Neural progenitor cell (in vitro differentiated cells): ENCODE measurements at regions not wholly inside any gene's neighbourhood (a gene's known extent, or its start where the extent isn't known, plus 50 kb on each side); places are given as distances from the start of the nearest gene placed in this dataset.

Experiments
- DNase-seq: peaks from one replicate; pipeline ENCODE4 v3.0.0-alpha.2; 2016; ENCODE audit warnings: low spot score
- H2AFZ ChIP-seq: fragments of 200-600 bp; sonication (generic); replicated peaks from 2 replicates; pipeline ENCODE4 v1.6.1; 2016; ENCODE audit warnings: antibody characterized with exemption
- H3F3A ChIP-seq: fragments of 200-600 bp; sonication (generic); 2 replicates; pipeline ENCODE4 v1.6.1; 2016; ENCODE audit warnings: antibody characterized with exemption, low read depth
- H3K27ac ChIP-seq: fragments of 200-600 bp; sonication (generic); 2 replicates; pipeline ENCODE4 v1.5.1; 2016; ENCODE audit warnings: mild to moderate bottlenecking
- H3K27me3 ChIP-seq: fragments of 200-600 bp; sonication (generic); 2 replicates; pipeline ENCODE4 v1.6.1; 2016; ENCODE audit warnings: mild to moderate bottlenecking, moderate library complexity
- H3K36me3 ChIP-seq: fragments of 200-600 bp; sonication (generic); 2 replicates; pipeline ENCODE4 v1.5.1; 2016
- H3K4me1 ChIP-seq: fragments of 200-600 bp; sonication (generic); 2 replicates; pipeline ENCODE4 v1.6.1; 2016; ENCODE audit warnings: mixed run types
- H3K4me2 ChIP-seq: fragments of 200-600 bp; sonication (generic); 2 replicates; pipeline ENCODE4 v1.6.1; 2016
- H3K4me3 ChIP-seq: fragments of 200-600 bp; sonication (generic); 2 replicates; pipeline ENCODE4 v1.5.1; 2016
- H3K79me2 ChIP-seq: fragments of 200-600 bp; sonication (generic); 2 replicates; pipeline ENCODE4 v1.6.1; 2016; ENCODE audit warnings: low read depth
- H3K9ac ChIP-seq: fragments of 200-600 bp; sonication (generic); 2 replicates; pipeline ENCODE4 v1.6.1; 2016
- H3K9me3 ChIP-seq: fragments of 200-600 bp; sonication (generic); 2 replicates; pipeline ENCODE4 v1.5.1; 2016; ENCODE audit warnings: low read depth
- H4K20me1 ChIP-seq: fragments of 200-600 bp; sonication (generic); 2 replicates; pipeline ENCODE4 v1.6.1; 2016; ENCODE audit warnings: low read depth
- H3K27ac Mint-ChIP-seq: 3 replicates; pipeline ENCODE4 v1.8.0; 2021; ENCODE audit warnings: mixed read lengths
- H3K27me3 Mint-ChIP-seq: 2 replicates; pipeline ENCODE4 v1.8.0; 2022; ENCODE audit warnings: low read depth, mild to moderate bottlenecking, inconsistent platforms, moderate library complexity, mixed read lengths; ENCODE audit not compliant: insufficient read depth
- H3K36me3 Mint-ChIP-seq: 3 replicates; pipeline ENCODE4 v1.8.0; 2021; ENCODE audit warnings: mixed read lengths
- H3K4me1 Mint-ChIP-seq: 3 replicates; pipeline ENCODE4 v1.8.0; 2021; ENCODE audit warnings: mixed read lengths
- H3K4me3 Mint-ChIP-seq: 3 replicates; pipeline ENCODE4 v1.8.0; 2021; ENCODE audit warnings: mild to moderate bottlenecking, moderate library complexity, mixed read lengths
- H3K9me3 Mint-ChIP-seq: 3 replicates; pipeline ENCODE4 v1.8.0; 2020; ENCODE audit warnings: mixed read lengths
- CTCF ChIP-seq: fragments of 200-600 bp; sonication (generic); IDR thresholded peaks from 2 replicates; pipeline ENCODE4 v1.5.1; 2017; ENCODE audit warnings: antibody characterized with exemption, mild to moderate bottlenecking
- EZH2 ChIP-seq: fragments of 200-600 bp; sonication (generic); IDR thresholded peaks from 2 replicates; pipeline ENCODE4 v1.6.1; 2017; ENCODE audit warnings: antibody characterized with exemption, mild to moderate bottlenecking, moderate library complexity
- EZH2phosphoT487 ChIP-seq: fragments of 200-600 bp; sonication (generic); IDR thresholded peaks from 2 replicates; pipeline ENCODE4 v1.6.1; 2017; ENCODE audit warnings: antibody characterized with exemption

- no peaks in the 10 kb centered on the region for H3K27me3 ChIP-seq
- H3K4me3 ChIP-seq, result no peak overlapping the region
- no peak overlapping the region for H2AFZ ChIP-seq
- Mint-ChIP-seq H3K9me3 (peaks cover 2% of the 10 kb centered on the region), H3K27me3 (peaks cover 7% of the 10 kb centered on the region), H3K27ac (no peak overlapping the region), H3K4me3 (no peak overlapping the region), H3K36me3 (peaks cover 6% of the 10 kb centered on the region), H3K4me1 (peaks cover 29% of the 10 kb centered on the region)
- no peak for TF ChIP-seq CTCF
- no peak for TF ChIP-seq EZH2
- TF ChIP-seq EZH2phosphoT487, result no peak
- H3K79me2 ChIP-seq, result no peaks in the 10 kb centered on the region
- peaks cover 10% of the 10 kb centered on the region for H3K4me1 ChIP-seq
- no peak overlapping the region for H3K9ac ChIP-seq
- no peak for DNase-seq
- H3K27ac ChIP-seq, result no peak overlapping the region
- H3K36me3 ChIP-seq, result no peaks in the 10 kb centered on the region
- no peaks in the 10 kb centered on the region for H4K20me1 ChIP-seq
- H3K4me2 ChIP-seq, result no peak overlapping the region
- no peaks in the 10 kb centered on the region for H3K9me3 ChIP-seq
- H3F3A ChIP-seq, result peaks cover 11% of the 10 kb centered on the region
Observed at GRCh38 chr6:37109714-37110499, 60.0 kb upstream of the PIM1 start.

- H3K36me3 ChIP-seq, result no peaks in the 10 kb centered on the region
- H3K27ac ChIP-seq, result no peak overlapping the region
Observed at GRCh38 chr6:37110500-37111461, 59.2 kb upstream of the PIM1 start.

GRCh38 chr6:37113976-37114375, 56.0 kb upstream of the PIM1 start:
- Histone ChIP-seq H4K20me1 (no peaks in the 10 kb centered on the region), H3K4me1 (no peaks in the 10 kb centered on the region), H3K36me3 (no peaks in the 10 kb centered on the region), H3K4me2 (no peak overlapping the region), H3K9ac (no peak overlapping the region), H3K27me3 (no peaks in the 10 kb centered on the region), H3K27ac (no peak overlapping the region), H3F3A (no peaks in the 10 kb centered on the region), H3K4me3 (no peak overlapping the region), H3K79me2 (no peaks in the 10 kb centered on the region), H2AFZ (no peak overlapping the region), H3K9me3 (no peaks in the 10 kb centered on the region)
- DNase-seq, result no peak
- peaks cover 6% of the 10 kb centered on the region for H3K27me3 Mint-ChIP-seq
- H3K27ac Mint-ChIP-seq, result no peak overlapping the region
- H3K4me1 Mint-ChIP-seq, result peaks cover 15% of the 10 kb centered on the region
- peaks cover 8% of the 10 kb centered on the region for H3K36me3 Mint-ChIP-seq
- H3K4me3 Mint-ChIP-seq, result no peak overlapping the region
- H3K9me3 Mint-ChIP-seq, result peaks cover 2% of the 10 kb centered on the region
- TF ChIP-seq CTCF (no peak), EZH2phosphoT487 (no peak), EZH2 (no peak)

More at GRCh38 chr6:37110500-37111461, 59.2 kb upstream of the PIM1 start:
- TF ChIP-seq EZH2phosphoT487 (no peak), CTCF (no peak), EZH2 (no peak)
- Histone ChIP-seq H3K4me1 (peaks cover under 1% of the 10 kb centered on the region), H3K9ac (no peak overlapping the region), H3K4me3 (no peak overlapping the region), H3K27me3 (no peaks in the 10 kb centered on the region), H3K4me2 (no peak overlapping the region), H3K79me2 (no peaks in the 10 kb centered on the region), H3K9me3 (no peaks in the 10 kb centered on the region), H2AFZ (no peak overlapping the region), H3F3A (peaks cover 3% of the 10 kb centered on the region), H4K20me1 (no peaks in the 10 kb centered on the region)
- H3K36me3 Mint-ChIP-seq, result peaks cover 6% of the 10 kb centered on the region
- H3K4me3 Mint-ChIP-seq, result no peak overlapping the region
- no peak for DNase-seq
- peaks cover 9% of the 10 kb centered on the region for H3K27me3 Mint-ChIP-seq
- peaks cover 2% of the 10 kb centered on the region for H3K9me3 Mint-ChIP-seq
- H3K4me1 Mint-ChIP-seq, result peaks cover 24% of the 10 kb centered on the region
- no peak overlapping the region for H3K27ac Mint-ChIP-seq
